ENCODE measurements at regions not wholly inside any gene's neighbourhood (a gene's known extent, or its start where the extent isn't known, plus 50 kb on each side); places are given as distances from the start of the nearest gene placed in this dataset.
"Not testable (repeated sequence)": the region's sequence is repeated elsewhere in the genome, so short reads cannot be mapped to it uniquely, and the experiment has no call there.

GRCh38 chr5:153939101-153939500, 99.6 kb downstream of the FAM114A2 start:
- no peak overlapping the region for H3K27ac Mint-ChIP-seq
- no peaks in the 10 kb centered on the region for H3K4me1 Mint-ChIP-seq
- H3K27me3 Mint-ChIP-seq: peaks cover 14% of the 10 kb centered on the region
- H3K9me3 Mint-ChIP-seq: peaks cover 36% of the 10 kb centered on the region
- H3K4me3 Mint-ChIP-seq: no peak overlapping the region
- H3K36me3 Mint-ChIP-seq: peaks cover 5% of the 10 kb centered on the region
- no peak for ATAC-seq

- Mint-ChIP-seq H3K4me3 (no peak overlapping the region), H3K4me1 (no peaks in the 10 kb centered on the region), H3K27me3 (peaks cover 14% of the 10 kb centered on the region), H3K27ac (no peak overlapping the region), H3K36me3 (peaks cover 5% of the 10 kb centered on the region), H3K9me3 (peaks cover 37% of the 10 kb centered on the region)
- no peak for ATAC-seq
Observed at GRCh38 chr5:153938191-153938842, 100.4 kb downstream of the FAM114A2 start.

GRCh38 chr5:153937661-153938060, 101.0 kb downstream of the FAM114A2 start:
- H3K4me3 Mint-ChIP-seq: no peak overlapping the region
- H3K4me1 Mint-ChIP-seq: no peaks in the 10 kb centered on the region
- H3K9me3 Mint-ChIP-seq: peaks cover 34% of the 10 kb centered on the region

GRCh38 chr5:153935151-153935550, 103.6 kb downstream of the FAM114A2 start:
- Mint-ChIP-seq H3K27me3 (peaks cover 14% of the 10 kb centered on the region), H3K9me3 (peaks cover 19% of the 10 kb centered on the region)
- not testable (repeated sequence) for H3K36me3 Mint-ChIP-seq, ATAC-seq, H3K27ac Mint-ChIP-seq, H3K4me3 Mint-ChIP-seq, H3K4me1 Mint-ChIP-seq

More at GRCh38 chr5:153937661-153938060, 101.0 kb downstream of the FAM114A2 start:
- Mint-ChIP-seq H3K27ac (no peak overlapping the region), H3K27me3 (peaks cover 14% of the 10 kb centered on the region), H3K36me3 (peaks cover 5% of the 10 kb centered on the region)
- no peak for ATAC-seq

GRCh38 chr5:153926201-153926600, 112.5 kb downstream of the FAM114A2 start:
- Mint-ChIP-seq H3K4me3 (no peak overlapping the region), H3K27me3 (peaks cover 25% of the 10 kb centered on the region), H3K36me3 (no peaks in the 10 kb centered on the region)

GRCh38 chr5:153919161-153919560, 119.5 kb downstream of the FAM114A2 start:
- H3K4me3 Mint-ChIP-seq: no peak overlapping the region
- H3K27me3 Mint-ChIP-seq: peaks cover 28% of the 10 kb centered on the region
- H3K27ac Mint-ChIP-seq: no peak overlapping the region
- no peaks in the 10 kb centered on the region for H3K4me1 Mint-ChIP-seq
- peaks cover 8% of the 10 kb centered on the region for H3K9me3 Mint-ChIP-seq
- ATAC-seq: no peak
- no peaks in the 10 kb centered on the region for H3K36me3 Mint-ChIP-seq

More at GRCh38 chr5:153926201-153926600, 112.5 kb downstream of the FAM114A2 start:
- Mint-ChIP-seq H3K27ac (no peak overlapping the region), H3K4me1 (no peaks in the 10 kb centered on the region), H3K9me3 (peaks cover 3% of the 10 kb centered on the region)
- no peak for ATAC-seq

- no peak overlapping the region for H3K27ac Mint-ChIP-seq
Observed at GRCh38 chr5:153907170-153907775, 131.4 kb downstream of the FAM114A2 start.

GRCh38 chr5:153905219-153905618, 133.5 kb downstream of the FAM114A2 start:
- ATAC-seq: no peak
- Mint-ChIP-seq H3K27ac (no peak overlapping the region), H3K4me1 (no peaks in the 10 kb centered on the region), H3K36me3 (no peaks in the 10 kb centered on the region), H3K9me3 (no peaks in the 10 kb centered on the region), H3K27me3 (no peaks in the 10 kb centered on the region), H3K4me3 (no peak overlapping the region)

More at GRCh38 chr5:153907170-153907775, 131.4 kb downstream of the FAM114A2 start:
- H3K4me1 Mint-ChIP-seq: no peaks in the 10 kb centered on the region
- H3K27me3 Mint-ChIP-seq: no peaks in the 10 kb centered on the region
- ATAC-seq: no peak
- no peaks in the 10 kb centered on the region for H3K36me3 Mint-ChIP-seq
- no peaks in the 10 kb centered on the region for H3K9me3 Mint-ChIP-seq
- H3K4me3 Mint-ChIP-seq: no peak overlapping the region

- H3K27ac Mint-ChIP-seq: no peak overlapping the region
- no peaks in the 10 kb centered on the region for H3K36me3 Mint-ChIP-seq
- no peak overlapping the region for H3K4me3 Mint-ChIP-seq
- H3K4me1 Mint-ChIP-seq: no peaks in the 10 kb centered on the region
- H3K9me3 Mint-ChIP-seq: no peaks in the 10 kb centered on the region
- no peaks in the 10 kb centered on the region for H3K27me3 Mint-ChIP-seq
- no peak for ATAC-seq
Observed at GRCh38 chr5:153903321-153903720, 135.4 kb downstream of the FAM114A2 start.

GRCh38 chr5:153902016-153902415, 136.7 kb downstream of the FAM114A2 start:
- Mint-ChIP-seq H3K27ac (no peak overlapping the region), H3K4me3 (no peak overlapping the region), H3K27me3 (no peaks in the 10 kb centered on the region), H3K4me1 (no peaks in the 10 kb centered on the region), H3K9me3 (no peaks in the 10 kb centered on the region), H3K36me3 (no peaks in the 10 kb centered on the region)
- no peak for ATAC-seq

GRCh38 chr5:153901449-153901848, 137.3 kb downstream of the FAM114A2 start:
- Mint-ChIP-seq H3K27me3 (no peaks in the 10 kb centered on the region), H3K4me1 (no peaks in the 10 kb centered on the region), H3K9me3 (no peaks in the 10 kb centered on the region)

GRCh38 chr5:153900703-153901395, 137.9 kb downstream of the FAM114A2 start:
- no peak for ATAC-seq

More at GRCh38 chr5:153901449-153901848, 137.3 kb downstream of the FAM114A2 start:
- H3K36me3 Mint-ChIP-seq: no peaks in the 10 kb centered on the region
- H3K27ac Mint-ChIP-seq: no peak overlapping the region
- no peak overlapping the region for H3K4me3 Mint-ChIP-seq
- no peak for ATAC-seq

GRCh38 chr5:153899746-153900145, 139.0 kb downstream of the FAM114A2 start:
- Mint-ChIP-seq H3K4me1 (no peaks in the 10 kb centered on the region), H3K9me3 (no peaks in the 10 kb centered on the region), H3K27me3 (no peaks in the 10 kb centered on the region), H3K27ac (no peak overlapping the region), H3K4me3 (no peak overlapping the region), H3K36me3 (no peaks in the 10 kb centered on the region)
- no peak for ATAC-seq

More at GRCh38 chr5:153900703-153901395, 137.9 kb downstream of the FAM114A2 start:
- Mint-ChIP-seq H3K27me3 (no peaks in the 10 kb centered on the region), H3K4me3 (no peak overlapping the region), H3K27ac (no peak overlapping the region), H3K4me1 (no peaks in the 10 kb centered on the region), H3K36me3 (no peaks in the 10 kb centered on the region), H3K9me3 (no peaks in the 10 kb centered on the region)

GRCh38 chr5:153896701-153897100, 142.0 kb downstream of the FAM114A2 start:
- no peak overlapping the region for H3K4me3 Mint-ChIP-seq
- H3K9me3 Mint-ChIP-seq: no peaks in the 10 kb centered on the region
- H3K4me1 Mint-ChIP-seq: no peaks in the 10 kb centered on the region
- no peaks in the 10 kb centered on the region for H3K36me3 Mint-ChIP-seq
- peak; percentile 76 for ATAC-seq
- no peaks in the 10 kb centered on the region for H3K27me3 Mint-ChIP-seq
- H3K27ac Mint-ChIP-seq: no peak overlapping the region

GRCh38 chr5:153896117-153896516, 142.6 kb downstream of the FAM114A2 start:
- no peak for ATAC-seq
- H3K4me3 Mint-ChIP-seq: no peak overlapping the region
- no peaks in the 10 kb centered on the region for H3K9me3 Mint-ChIP-seq
- H3K36me3 Mint-ChIP-seq: no peaks in the 10 kb centered on the region
- no peaks in the 10 kb centered on the region for H3K27me3 Mint-ChIP-seq
- H3K4me1 Mint-ChIP-seq: no peaks in the 10 kb centered on the region
- H3K27ac Mint-ChIP-seq: no peak overlapping the region
